ENCODE measurements at regions not wholly inside any gene's neighbourhood (a gene's known extent, or its start where the extent isn't known, plus 50 kb on each side); places are given as distances from the start of the nearest gene placed in this dataset.

GRCh38 chr4:126775485-126776106 is 857.2 kb upstream of the INTU start:
- no peaks in the 10 kb centered on the region for H3K9me3 ChIP-seq (replicated peaks; ENCODE audit: control insufficient read depth, low read depth, low read length)
- 100% methylated on average over 1 of the region's 5 CpGs for WGBS (ENCODE audit: insufficient coverage)
- H3K27me3 ChIP-seq (ENCODE audit: control insufficient read depth, insufficient read depth, low read length) = no peaks in the 10 kb centered on the region
- no peak overlapping the region for H3K4me3 ChIP-seq (ENCODE audit: low read length)
- H3K27ac ChIP-seq (ENCODE audit: low read length) = no peak overlapping the region
- no peaks in the 10 kb centered on the region for H3K36me3 ChIP-seq (ENCODE audit: control insufficient read depth, insufficient read depth, low read length)
- no peaks in the 10 kb centered on the region for H3K4me1 ChIP-seq (ENCODE audit: control insufficient read depth, insufficient read depth, low read length)
- no peak for DNase-seq

DNA sequence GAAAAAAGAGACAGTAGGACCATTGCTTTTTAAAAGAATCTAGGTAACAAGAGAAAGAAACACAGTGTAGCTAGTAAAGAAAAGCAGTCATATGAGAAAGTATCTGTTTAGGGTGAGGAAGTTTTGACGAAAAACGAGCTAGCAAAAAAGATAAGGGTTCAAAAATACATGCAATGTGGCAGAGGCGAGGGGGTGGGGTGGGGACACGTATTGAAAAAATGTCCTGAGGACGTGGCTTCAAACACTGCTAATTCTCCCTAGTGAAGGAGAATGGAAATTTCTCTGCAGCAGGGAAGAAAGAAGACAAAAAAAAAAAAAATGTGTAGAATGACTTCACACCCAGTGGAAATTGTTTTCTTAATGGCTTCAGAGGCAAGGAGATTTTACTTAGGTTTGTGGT is 856.4 kb upstream of the INTU start:
- no peaks in the 10 kb centered on the region for H3K4me1 ChIP-seq (ENCODE audit: control insufficient read depth, insufficient read depth, low read length)
- no peaks in the 10 kb centered on the region for H3K36me3 ChIP-seq (ENCODE audit: control insufficient read depth, insufficient read depth, low read length)
- no peaks in the 10 kb centered on the region for H3K9me3 ChIP-seq (replicated peaks; ENCODE audit: control insufficient read depth, low read depth, low read length)
- H3K27me3 ChIP-seq (ENCODE audit: control insufficient read depth, insufficient read depth, low read length) = no peaks in the 10 kb centered on the region
- 69% methylated on average over 5 of the region's 5 CpGs for WGBS (ENCODE audit: insufficient coverage)
- H3K27ac ChIP-seq (ENCODE audit: low read length) = no peak overlapping the region
- no peak for DNase-seq
- no peak overlapping the region for H3K4me3 ChIP-seq (ENCODE audit: low read length)

GRCh38 chr4:126777649-126778048 is 855.1 kb upstream of the INTU start:
- no peaks in the 10 kb centered on the region for H3K9me3 ChIP-seq (replicated peaks; ENCODE audit: control insufficient read depth, low read depth, low read length)
- no peaks in the 10 kb centered on the region for H3K27me3 ChIP-seq (ENCODE audit: control insufficient read depth, insufficient read depth, low read length)
- no peak for DNase-seq
- no peaks in the 10 kb centered on the region for H3K4me1 ChIP-seq (ENCODE audit: control insufficient read depth, insufficient read depth, low read length)
- H3K4me3 ChIP-seq (ENCODE audit: low read length) = no peak overlapping the region
- WGBS (ENCODE audit: insufficient coverage) = no CpG with 5 or more reads among the region's 1 CpG
- H3K27ac ChIP-seq (ENCODE audit: low read length) = no peak overlapping the region
- H3K36me3 ChIP-seq (ENCODE audit: control insufficient read depth, insufficient read depth, low read length) = no peaks in the 10 kb centered on the region

DNA sequence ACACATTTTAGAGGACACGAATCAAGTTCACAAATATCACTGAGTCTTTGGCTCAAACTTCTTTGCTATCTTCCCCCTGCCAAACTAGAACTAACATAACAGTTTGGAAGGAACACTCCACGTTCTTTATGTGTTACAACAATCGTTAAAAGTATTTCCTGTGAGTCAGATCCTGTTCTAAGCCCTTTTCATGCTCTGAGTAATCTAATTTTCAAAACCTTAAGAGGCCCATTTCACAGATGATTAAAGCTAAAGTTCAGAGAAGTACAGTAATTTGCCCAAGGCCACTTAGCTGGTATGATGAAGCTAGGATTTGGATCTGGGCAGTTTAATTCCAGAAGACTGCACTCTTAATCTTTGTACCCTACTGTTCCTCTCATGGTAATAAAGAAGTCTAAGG is 854.4 kb upstream of the INTU start:
- Histone ChIP-seq H3K4me1 (ENCODE audit: control insufficient read depth, insufficient read depth, low read length) (no peaks in the 10 kb centered on the region), H3K9me3 (replicated peaks; ENCODE audit: control insufficient read depth, low read depth, low read length) (no peaks in the 10 kb centered on the region), H3K27me3 (ENCODE audit: control insufficient read depth, insufficient read depth, low read length) (no peaks in the 10 kb centered on the region), H3K27ac (ENCODE audit: low read length) (no peak overlapping the region), H3K36me3 (ENCODE audit: control insufficient read depth, insufficient read depth, low read length) (no peaks in the 10 kb centered on the region), H3K4me3 (ENCODE audit: low read length) (no peak overlapping the region)
- DNase-seq = no peak
- WGBS (ENCODE audit: insufficient coverage) = 66% methylated on average over 3 of the region's 3 CpGs

- WGBS (ENCODE audit: insufficient coverage) = no CpG with 5 or more reads among the region's 4 CpGs
- H3K4me3 ChIP-seq (ENCODE audit: low read length) = no peak overlapping the region
Measured at GRCh38 chr4:126779001-126779400, 853.8 kb upstream of the INTU start.

GRCh38 chr4:126779436-126780166 is 853.2 kb upstream of the INTU start:
- no peak overlapping the region for H3K27ac ChIP-seq (ENCODE audit: low read length)
- DNase-seq = no peak
- no peaks in the 10 kb centered on the region for H3K27me3 ChIP-seq (ENCODE audit: control insufficient read depth, insufficient read depth, low read length)
- H3K9me3 ChIP-seq (replicated peaks; ENCODE audit: control insufficient read depth, low read depth, low read length) = no peaks in the 10 kb centered on the region
- no peak overlapping the region for H3K4me3 ChIP-seq (ENCODE audit: low read length)
- no peaks in the 10 kb centered on the region for H3K36me3 ChIP-seq (ENCODE audit: control insufficient read depth, insufficient read depth, low read length)
- 89% methylated on average over 19 of the region's 22 CpGs for WGBS (ENCODE audit: insufficient coverage)
- H3K4me1 ChIP-seq (ENCODE audit: control insufficient read depth, insufficient read depth, low read length) = no peaks in the 10 kb centered on the region

More at GRCh38 chr4:126779001-126779400, 853.8 kb upstream of the INTU start:
- Histone ChIP-seq H3K4me1 (ENCODE audit: control insufficient read depth, insufficient read depth, low read length) (no peaks in the 10 kb centered on the region), H3K27me3 (ENCODE audit: control insufficient read depth, insufficient read depth, low read length) (no peaks in the 10 kb centered on the region), H3K27ac (ENCODE audit: low read length) (no peak overlapping the region), H3K36me3 (ENCODE audit: control insufficient read depth, insufficient read depth, low read length) (no peaks in the 10 kb centered on the region), H3K9me3 (replicated peaks; ENCODE audit: control insufficient read depth, low read depth, low read length) (no peaks in the 10 kb centered on the region)
- no peak for DNase-seq

DNA sequence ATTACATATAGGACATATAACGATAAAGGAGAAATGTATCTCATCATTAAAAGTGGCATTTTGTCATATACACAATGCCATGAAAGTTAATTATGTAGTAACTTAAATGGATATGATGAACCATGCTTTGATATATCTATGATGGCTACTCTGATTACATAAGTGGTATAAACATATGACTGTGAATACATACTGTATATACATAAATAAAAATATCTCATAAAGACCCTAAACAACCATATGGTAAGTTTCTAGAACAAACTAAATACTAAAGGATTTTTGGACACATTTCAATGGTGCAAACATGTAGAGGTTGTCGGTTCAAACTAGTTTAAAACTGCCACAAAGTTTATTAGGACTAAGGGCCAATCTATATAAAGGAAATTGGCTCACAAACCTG is 849.6 kb upstream of the INTU start:
- no peak overlapping the region for H3K4me3 ChIP-seq (ENCODE audit: low read length)
- H3K27ac ChIP-seq (ENCODE audit: low read length) = no peak overlapping the region
- no CpG with 5 or more reads among the region's 2 CpGs for WGBS (ENCODE audit: insufficient coverage)
- DNase-seq = no peak
- H3K4me1 ChIP-seq (ENCODE audit: control insufficient read depth, insufficient read depth, low read length) = no peaks in the 10 kb centered on the region
- no peaks in the 10 kb centered on the region for H3K27me3 ChIP-seq (ENCODE audit: control insufficient read depth, insufficient read depth, low read length)
- H3K36me3 ChIP-seq (ENCODE audit: control insufficient read depth, insufficient read depth, low read length) = no peaks in the 10 kb centered on the region
- H3K9me3 ChIP-seq (replicated peaks; ENCODE audit: control insufficient read depth, low read depth, low read length) = no peaks in the 10 kb centered on the region

GRCh38 chr4:126784966-126785580 is 847.7 kb upstream of the INTU start:
- no peak overlapping the region for H3K4me3 ChIP-seq (ENCODE audit: low read length)
- H3K36me3 ChIP-seq (ENCODE audit: control insufficient read depth, insufficient read depth, low read length) = no peaks in the 10 kb centered on the region
- H3K9me3 ChIP-seq (replicated peaks; ENCODE audit: control insufficient read depth, low read depth, low read length) = no peaks in the 10 kb centered on the region
- no CpG with 5 or more reads among the region's 2 CpGs for WGBS (ENCODE audit: insufficient coverage)
- no peaks in the 10 kb centered on the region for H3K27me3 ChIP-seq (ENCODE audit: control insufficient read depth, insufficient read depth, low read length)
- no peak overlapping the region for H3K27ac ChIP-seq (ENCODE audit: low read length)
- H3K4me1 ChIP-seq (ENCODE audit: control insufficient read depth, insufficient read depth, low read length) = no peaks in the 10 kb centered on the region
- no peak for DNase-seq

DNA sequence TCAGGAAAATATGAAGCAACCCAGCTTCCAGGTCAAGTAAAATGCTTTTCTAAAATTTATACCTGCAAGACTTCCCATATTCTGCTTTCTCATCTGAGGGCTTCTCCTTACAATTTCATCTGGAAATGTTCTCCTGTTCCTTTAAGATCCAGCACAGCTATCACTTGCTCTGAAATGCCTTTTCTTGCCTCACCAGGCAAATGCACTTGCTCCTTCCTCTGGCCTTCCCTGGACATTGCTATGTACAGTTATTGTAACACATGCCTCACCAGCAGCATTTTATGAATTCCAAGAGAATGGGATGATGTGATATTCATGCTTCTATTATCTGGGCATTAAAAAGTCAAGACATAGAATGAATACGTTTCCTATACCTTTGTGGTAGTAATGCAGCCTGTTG is 842.1 kb upstream of the INTU start:
- Histone ChIP-seq H3K27me3 (ENCODE audit: control insufficient read depth, insufficient read depth, low read length) (no peaks in the 10 kb centered on the region), H3K4me3 (ENCODE audit: low read length) (no peak overlapping the region), H3K36me3 (ENCODE audit: control insufficient read depth, insufficient read depth, low read length) (no peaks in the 10 kb centered on the region), H3K27ac (ENCODE audit: low read length) (no peak overlapping the region), H3K4me1 (ENCODE audit: control insufficient read depth, insufficient read depth, low read length) (no peaks in the 10 kb centered on the region), H3K9me3 (replicated peaks; ENCODE audit: control insufficient read depth, low read depth, low read length) (no peaks in the 10 kb centered on the region)
- DNase-seq = no peak
- WGBS (ENCODE audit: insufficient coverage) = no CpG with 5 or more reads among the region's 1 CpG

DNA sequence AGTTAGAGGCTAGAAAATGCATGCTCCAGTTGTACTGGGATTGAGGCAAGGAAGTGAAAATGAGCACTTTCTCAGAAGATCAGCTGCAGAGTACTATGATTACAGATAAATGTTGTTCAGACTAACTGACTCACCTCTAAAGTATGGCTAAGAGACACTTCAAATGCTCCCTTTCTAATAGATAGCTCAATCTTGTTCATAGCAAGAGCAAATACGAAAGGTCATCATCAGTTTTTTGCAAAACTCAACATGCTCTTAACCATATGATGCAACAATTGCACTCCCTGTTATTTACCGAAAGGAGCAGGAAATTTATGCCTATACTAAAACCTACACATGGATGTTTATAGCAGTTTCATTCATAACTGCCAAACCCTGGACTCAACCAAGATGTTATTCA is 838.4 kb upstream of the INTU start:
- Histone ChIP-seq H3K36me3 (ENCODE audit: control insufficient read depth, insufficient read depth, low read length) (no peaks in the 10 kb centered on the region), H3K27ac (ENCODE audit: low read length) (no peak overlapping the region), H3K9me3 (replicated peaks; ENCODE audit: control insufficient read depth, low read depth, low read length) (no peaks in the 10 kb centered on the region), H3K27me3 (ENCODE audit: control insufficient read depth, insufficient read depth, low read length) (no peaks in the 10 kb centered on the region), H3K4me1 (ENCODE audit: control insufficient read depth, insufficient read depth, low read length) (peaks cover under 1% of the 10 kb centered on the region), H3K4me3 (ENCODE audit: low read length) (no peak overlapping the region)
- no CpG with 5 or more reads among the region's 2 CpGs for WGBS (ENCODE audit: insufficient coverage)
- no peak for DNase-seq
